ENCODE measurements at regions not wholly inside any gene's neighbourhood (a gene's known extent, or its start where the extent isn't known, plus 50 kb on each side); places are given as distances from the start of the nearest gene placed in this dataset.

- H3K4me3 ChIP-seq (ENCODE audit: low read length) = no peak overlapping the region
These were observed 602.3 kb upstream of the MGMT start for GRCh38 chr10:128864554-128865295.

DNA sequence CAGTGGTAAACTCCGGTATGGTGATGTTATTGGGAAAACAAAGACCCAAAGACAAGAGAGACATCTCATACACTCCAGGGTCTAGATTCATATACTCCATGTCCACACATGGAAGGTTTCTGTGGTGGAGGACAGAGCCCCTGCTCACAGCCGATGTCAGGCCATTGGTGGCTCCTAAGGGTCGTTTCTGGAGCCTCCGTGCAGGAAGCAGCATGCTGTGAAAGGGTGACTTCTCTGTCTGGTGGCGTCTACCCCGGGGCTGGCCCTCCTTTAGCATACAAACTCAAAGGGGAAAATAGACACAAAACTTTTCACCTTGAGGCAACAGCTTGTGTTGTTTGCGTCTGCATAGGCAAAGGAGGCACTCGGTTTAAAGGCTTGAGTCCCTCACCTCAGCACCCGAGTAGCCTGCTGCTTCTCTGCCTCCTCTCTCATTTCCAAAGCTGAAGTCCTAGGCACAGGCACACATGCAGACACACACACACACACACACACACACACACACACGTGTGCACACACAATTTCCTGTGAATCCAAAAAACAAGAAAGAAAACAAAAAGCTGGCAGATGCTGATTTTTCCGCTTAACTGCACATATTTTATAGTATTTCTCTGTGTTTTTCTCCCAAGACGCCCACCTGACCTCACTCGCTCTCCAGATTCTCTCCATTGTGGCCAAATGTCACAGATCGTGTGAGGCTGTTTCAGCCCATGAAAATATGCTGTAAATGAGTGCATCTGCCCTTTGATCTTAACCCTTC is 601.4 kb upstream of the MGMT start:
- Histone ChIP-seq H3K4me1 (ENCODE audit: control insufficient read depth, insufficient read depth, low read length) (no peaks in the 10 kb centered on the region), H3K36me3 (ENCODE audit: control insufficient read depth, insufficient read depth, low read length) (no peaks in the 10 kb centered on the region), H3K9me3 (ENCODE audit: control insufficient read depth, low read length) (no peaks in the 10 kb centered on the region), H3K9ac (ENCODE audit: low read length) (no peak overlapping the region), H3K27me3 (ENCODE audit: control insufficient read depth, insufficient read depth, low read length) (no peaks in the 10 kb centered on the region), H3K4me3 (ENCODE audit: low read length) (no peak overlapping the region)

More at GRCh38 chr10:128864554-128865295, 602.3 kb upstream of the MGMT start:
- no peaks in the 10 kb centered on the region for H3K27me3 ChIP-seq (ENCODE audit: control insufficient read depth, insufficient read depth, low read length)
- no peaks in the 10 kb centered on the region for H3K4me1 ChIP-seq (ENCODE audit: control insufficient read depth, insufficient read depth, low read length)
- H3K9me3 ChIP-seq (ENCODE audit: control insufficient read depth, low read length) = no peaks in the 10 kb centered on the region
- no peak overlapping the region for H3K9ac ChIP-seq (ENCODE audit: low read length)
- no peaks in the 10 kb centered on the region for H3K36me3 ChIP-seq (ENCODE audit: control insufficient read depth, insufficient read depth, low read length)

GRCh38 chr10:128866551-128866950 is 600.5 kb upstream of the MGMT start:
- no peak overlapping the region for H3K9ac ChIP-seq (ENCODE audit: low read length)
- H3K9me3 ChIP-seq (ENCODE audit: control insufficient read depth, low read length) = no peaks in the 10 kb centered on the region
- no peak overlapping the region for H3K4me3 ChIP-seq (ENCODE audit: low read length)
- no peaks in the 10 kb centered on the region for H3K27me3 ChIP-seq (ENCODE audit: control insufficient read depth, insufficient read depth, low read length)
- H3K36me3 ChIP-seq (ENCODE audit: control insufficient read depth, insufficient read depth, low read length) = no peaks in the 10 kb centered on the region
- H3K4me1 ChIP-seq (ENCODE audit: control insufficient read depth, insufficient read depth, low read length) = no peaks in the 10 kb centered on the region

DNA sequence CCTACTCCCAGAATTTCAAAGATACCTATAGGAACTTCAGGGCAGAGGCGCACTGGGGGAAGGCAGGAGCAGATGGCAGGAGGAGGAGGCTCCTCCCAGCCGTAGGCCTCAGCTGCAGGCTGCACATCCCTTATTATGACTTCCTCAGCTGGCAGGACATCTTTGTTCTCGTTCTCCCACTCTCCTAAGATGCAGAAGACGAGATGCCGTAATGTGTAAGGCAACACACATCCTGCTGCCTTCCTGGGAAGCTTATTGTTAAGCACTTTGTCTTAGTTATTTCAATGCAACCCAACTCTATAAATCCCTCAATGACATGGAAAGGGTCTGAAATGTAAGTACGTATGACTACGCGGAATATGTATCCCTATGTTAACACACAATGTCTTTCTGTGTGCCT is 599.8 kb upstream of the MGMT start:
- no peaks in the 10 kb centered on the region for H3K4me1 ChIP-seq (ENCODE audit: control insufficient read depth, insufficient read depth, low read length)
- no peak overlapping the region for H3K9ac ChIP-seq (ENCODE audit: low read length)
- no peaks in the 10 kb centered on the region for H3K9me3 ChIP-seq (ENCODE audit: control insufficient read depth, low read length)
- no peaks in the 10 kb centered on the region for H3K36me3 ChIP-seq (ENCODE audit: control insufficient read depth, insufficient read depth, low read length)
- no peaks in the 10 kb centered on the region for H3K27me3 ChIP-seq (ENCODE audit: control insufficient read depth, insufficient read depth, low read length)
- no peak overlapping the region for H3K4me3 ChIP-seq (ENCODE audit: low read length)

GRCh38 chr10:128867819-128868218 is 599.2 kb upstream of the MGMT start:
- Histone ChIP-seq H3K4me1 (ENCODE audit: control insufficient read depth, insufficient read depth, low read length) (no peaks in the 10 kb centered on the region), H3K27me3 (ENCODE audit: control insufficient read depth, insufficient read depth, low read length) (no peaks in the 10 kb centered on the region), H3K36me3 (ENCODE audit: control insufficient read depth, insufficient read depth, low read length) (no peaks in the 10 kb centered on the region), H3K4me3 (ENCODE audit: low read length) (no peak overlapping the region), H3K9me3 (ENCODE audit: control insufficient read depth, low read length) (no peaks in the 10 kb centered on the region), H3K9ac (ENCODE audit: low read length) (no peak overlapping the region)

DNA sequence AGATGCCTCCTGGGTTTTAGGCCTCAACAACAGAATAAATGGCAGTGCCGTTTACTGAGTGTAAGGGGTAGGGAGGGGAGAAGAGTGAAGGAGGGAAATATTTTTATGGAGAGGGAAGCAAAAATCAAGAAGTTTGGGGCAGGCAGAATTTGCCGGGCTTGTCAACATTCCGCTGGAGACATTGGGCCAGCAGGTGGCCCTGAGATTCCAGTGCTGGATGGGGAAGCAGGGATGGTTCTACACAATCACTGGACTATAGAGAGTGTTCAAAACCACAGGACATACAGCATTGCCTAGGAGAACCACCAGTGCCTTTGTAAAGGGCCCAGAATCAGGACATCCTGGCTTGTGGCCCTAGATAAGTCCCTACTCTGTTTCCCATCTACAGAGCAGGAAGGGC is 598.6 kb upstream of the MGMT start:
- Histone ChIP-seq H3K4me1 (ENCODE audit: control insufficient read depth, insufficient read depth, low read length) (no peaks in the 10 kb centered on the region), H3K27me3 (ENCODE audit: control insufficient read depth, insufficient read depth, low read length) (no peaks in the 10 kb centered on the region), H3K4me3 (ENCODE audit: low read length) (no peak overlapping the region), H3K9ac (ENCODE audit: low read length) (no peak overlapping the region), H3K36me3 (ENCODE audit: control insufficient read depth, insufficient read depth, low read length) (no peaks in the 10 kb centered on the region), H3K9me3 (ENCODE audit: control insufficient read depth, low read length) (no peaks in the 10 kb centered on the region)

DNA sequence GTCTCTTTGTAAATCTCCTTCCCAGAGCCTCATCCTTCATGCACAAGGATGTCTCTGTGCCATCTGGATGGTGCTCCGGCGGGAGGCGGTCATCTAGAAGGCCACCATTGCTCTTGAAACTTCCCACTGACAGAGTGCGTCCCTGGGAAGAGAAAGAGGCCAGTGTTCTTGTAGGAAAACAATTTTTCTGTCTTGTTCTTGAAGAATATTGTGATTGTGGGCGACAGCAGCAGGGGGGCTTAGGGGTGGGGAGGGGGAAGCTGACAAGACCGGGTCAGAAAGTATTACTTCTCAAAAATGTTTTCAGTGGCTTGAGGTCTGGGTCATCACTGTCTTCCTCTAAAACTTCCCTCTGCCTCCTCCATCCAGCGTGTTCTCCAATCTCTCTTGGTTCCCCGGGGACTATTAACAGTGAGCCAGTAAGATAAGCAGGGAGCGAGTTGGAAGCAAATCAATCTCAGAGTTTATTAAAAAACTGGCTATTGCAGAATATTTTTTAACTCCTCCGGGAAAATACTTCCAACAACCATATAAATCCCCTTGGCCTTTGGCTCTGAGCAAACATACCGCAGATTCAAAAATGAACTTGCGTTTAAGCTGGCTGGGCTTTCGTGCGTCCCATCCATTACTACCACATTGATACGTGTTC is 597.8 kb upstream of the MGMT start:
- no peaks in the 10 kb centered on the region for H3K36me3 ChIP-seq (ENCODE audit: control insufficient read depth, insufficient read depth, low read length)
- no peak overlapping the region for H3K4me3 ChIP-seq (ENCODE audit: low read length)
- no peaks in the 10 kb centered on the region for H3K27me3 ChIP-seq (ENCODE audit: control insufficient read depth, insufficient read depth, low read length)
- no peak overlapping the region for H3K9ac ChIP-seq (ENCODE audit: low read length)
- no peaks in the 10 kb centered on the region for H3K4me1 ChIP-seq (ENCODE audit: control insufficient read depth, insufficient read depth, low read length)
- no peaks in the 10 kb centered on the region for H3K9me3 ChIP-seq (ENCODE audit: control insufficient read depth, low read length)

GRCh38 chr10:128870830-128871597 is 596.0 kb upstream of the MGMT start:
- Histone ChIP-seq H3K4me1 (ENCODE audit: control insufficient read depth, insufficient read depth, low read length) (no peaks in the 10 kb centered on the region), H3K27me3 (ENCODE audit: control insufficient read depth, insufficient read depth, low read length) (no peaks in the 10 kb centered on the region), H3K36me3 (ENCODE audit: control insufficient read depth, insufficient read depth, low read length) (no peaks in the 10 kb centered on the region), H3K4me3 (ENCODE audit: low read length) (no peak overlapping the region), H3K9ac (ENCODE audit: low read length) (no peak overlapping the region), H3K9me3 (ENCODE audit: control insufficient read depth, low read length) (no peaks in the 10 kb centered on the region)

DNA sequence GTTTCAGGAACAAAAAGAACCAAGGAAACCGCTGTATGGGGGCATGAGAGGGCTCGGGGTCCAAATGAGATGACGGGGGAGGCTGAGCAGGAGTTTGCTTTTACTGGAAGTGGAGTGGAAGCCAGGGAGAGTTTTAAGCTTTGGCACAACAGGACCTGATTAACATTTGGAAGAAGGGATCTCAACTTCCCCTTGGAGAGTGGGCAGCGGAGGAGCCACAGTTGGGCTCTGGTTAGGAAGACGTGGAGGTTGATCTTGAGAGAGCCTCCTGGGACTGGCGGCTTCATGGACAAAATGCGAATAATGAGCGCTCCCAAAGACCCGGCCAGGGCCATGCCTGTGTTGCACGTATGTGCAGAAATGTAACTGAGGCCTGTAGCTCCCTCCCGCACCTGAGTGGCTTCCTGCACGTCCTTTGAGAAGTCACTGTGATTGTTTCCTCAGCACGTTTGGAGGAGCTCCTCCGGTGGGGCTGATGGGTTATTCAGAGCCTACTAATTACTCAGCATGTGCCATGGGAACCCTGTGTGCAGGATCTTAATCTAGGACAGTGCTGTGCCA is 595.3 kb upstream of the MGMT start:
- no peaks in the 10 kb centered on the region for H3K36me3 ChIP-seq (ENCODE audit: control insufficient read depth, insufficient read depth, low read length)
- H3K4me3 ChIP-seq (ENCODE audit: low read length) = no peak overlapping the region
- H3K9me3 ChIP-seq (ENCODE audit: control insufficient read depth, low read length) = no peaks in the 10 kb centered on the region
- no peak overlapping the region for H3K9ac ChIP-seq (ENCODE audit: low read length)
- no peaks in the 10 kb centered on the region for H3K27me3 ChIP-seq (ENCODE audit: control insufficient read depth, insufficient read depth, low read length)
- no peaks in the 10 kb centered on the region for H3K4me1 ChIP-seq (ENCODE audit: control insufficient read depth, insufficient read depth, low read length)

- Histone ChIP-seq H3K36me3 (ENCODE audit: control insufficient read depth, insufficient read depth, low read length) (no peaks in the 10 kb centered on the region), H3K9ac (ENCODE audit: low read length) (no peak overlapping the region), H3K4me1 (ENCODE audit: control insufficient read depth, insufficient read depth, low read length) (no peaks in the 10 kb centered on the region), H3K27me3 (ENCODE audit: control insufficient read depth, insufficient read depth, low read length) (no peaks in the 10 kb centered on the region), H3K4me3 (ENCODE audit: low read length) (no peak overlapping the region), H3K9me3 (ENCODE audit: control insufficient read depth, low read length) (no peaks in the 10 kb centered on the region)
These were observed 593.5 kb upstream of the MGMT start for GRCh38 chr10:128873411-128874054.

DNA sequence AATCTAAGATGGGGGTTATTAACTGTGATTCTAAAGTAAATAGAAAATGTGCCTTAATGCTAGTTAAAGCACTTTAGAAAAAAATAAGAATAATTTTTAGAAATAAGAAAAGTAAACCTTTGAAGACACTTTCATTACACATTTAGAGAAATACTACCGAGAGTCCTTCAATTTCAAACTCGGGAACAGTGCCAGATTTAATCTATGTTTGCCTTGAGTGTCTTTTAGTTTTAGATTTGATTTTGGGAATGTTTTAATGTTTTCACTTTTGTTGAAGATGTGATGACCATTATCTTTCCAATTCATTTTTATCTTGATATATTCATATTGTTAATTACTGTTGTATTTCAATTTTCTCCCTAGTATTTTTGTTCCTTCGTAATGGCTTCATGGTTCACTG is 592.7 kb upstream of the MGMT start:
- Histone ChIP-seq H3K9ac (ENCODE audit: low read length) (no peak overlapping the region), H3K9me3 (ENCODE audit: control insufficient read depth, low read length) (no peaks in the 10 kb centered on the region), H3K27me3 (ENCODE audit: control insufficient read depth, insufficient read depth, low read length) (no peaks in the 10 kb centered on the region), H3K36me3 (ENCODE audit: control insufficient read depth, insufficient read depth, low read length) (no peaks in the 10 kb centered on the region), H3K4me3 (ENCODE audit: low read length) (no peak overlapping the region), H3K4me1 (ENCODE audit: control insufficient read depth, insufficient read depth, low read length) (no peaks in the 10 kb centered on the region)

Measured in mucosa of stomach (tissue), 1 donor.